B cell (primary cell): ENCODE measurements at regions not wholly inside any gene's neighbourhood (a gene's known extent, or its start where the extent isn't known, plus 50 kb on each side); places are given as distances from the start of the nearest gene placed in this dataset.
A peak's percentile ranks its signal among the peaks of the same experiment; 100 is the strongest.

Experiments
- ATAC-seq: fragments of 200-7000 bp; cut with Tn5 transposase; one replicate; pipeline ENCODE4 v1.10.0; 2021; ENCODE audit warnings: low read depth, mild to moderate bottlenecking, moderate number of reproducible peaks, moderate library complexity
- CTCF ChIA-PET: fragments of 350-600 bp; sonication (Branson Sonifier 250); formaldehyde crosslinking; loops from one replicate; lab custom pipeline; 2021; ENCODE audit warnings: antibody characterized with exemption, inconsistent platforms; lab: Charles Lee
- POLR2A ChIA-PET: fragments of 350-600 bp; sonication (Branson Sonifier 250); formaldehyde crosslinking; loops from one replicate; lab custom pipeline; 2021; ENCODE audit warnings: antibody characterized with exemption; lab: Charles Lee
- DNase-seq: peaks from one replicate; pipeline ENCODE4 v3.0.0; 2013
- H2AFZ ChIP-seq: 2 replicates; pipeline ENCODE4 v1.6.1; 2012; ENCODE audit warnings: mild to moderate bottlenecking, low read depth, low read length; ENCODE audit not compliant: insufficient read depth, poor library complexity, severe bottlenecking
- H3K27ac ChIP-seq, 2 donors: 1 replicate in 1 of 2; 2 replicates in 1 of 2; pipeline ENCODE4 v1.5.1; 2012 to 2013; ENCODE audit warnings: low read length in 2 of 2, mild to moderate bottlenecking in 2 of 2, moderate library complexity in 1 of 2
- H3K27me3 ChIP-seq, 4 experiments: fragments of 200-600 bp in 1 of 4; sonication (generic) in 1 of 4; replicated peaks in 1 of 4; 1 replicate in 2 of 4; 2 replicates in 2 of 4; pipeline versions ENCODE4 v1.6.1 to v1.7.0; 2013 to 2016; ENCODE audit warnings: low read length in 3 of 4, mild to moderate bottlenecking in 2 of 4, mixed read lengths in 1 of 4, moderate library complexity in 1 of 4; ENCODE audit not compliant: insufficient read depth in 4 of 4, control insufficient read depth in 3 of 4; ENCODE audit errors: control extremely low read depth in 1 of 4
- H3K36me3 ChIP-seq, 2 experiments: replicated peaks in 1 of 2; 1 replicate in 1 of 2; 2 replicates in 1 of 2; pipeline versions ENCODE4 v1.6.1 to v1.7.1; 2013; ENCODE audit warnings: low read length in 1 of 2; ENCODE audit not compliant: insufficient read depth in 2 of 2, control insufficient read depth in 1 of 2; ENCODE audit errors: control extremely low read depth in 1 of 2, extremely low read depth in 1 of 2
- H3K4me1 ChIP-seq, 2 donors: fragments of 200-600 bp in 1 of 2; sonication (generic) in 1 of 2; 1 replicate in 1 of 2; 2 replicates in 1 of 2; pipeline versions ENCODE4 v1.5.1 to v1.6.1; 2013 to 2017; ENCODE audit warnings: low read length in 2 of 2; ENCODE audit not compliant: control insufficient read depth in 2 of 2, insufficient read depth in 2 of 2
- H3K4me2 ChIP-seq: replicated peaks from 2 replicates; pipeline ENCODE3; 2012; ENCODE audit warnings: mild to moderate bottlenecking, low read depth, low read length; ENCODE audit not compliant: poor library complexity, severe bottlenecking
- H3K4me3 ChIP-seq, 5 experiments: fragments of 200-600 bp in 1 of 5; sonication (generic) in 1 of 5; 1 replicate in 3 of 5; 2 replicates in 2 of 5; pipeline versions ENCODE4 v1.5.1 to v1.7.0; 2011 to 2016; ENCODE audit warnings: low read length in 4 of 5, mild to moderate bottlenecking in 4 of 5, low read depth in 2 of 5, control low read depth in 1 of 5, moderate library complexity in 1 of 5; ENCODE audit not compliant: insufficient read depth in 1 of 5; ENCODE audit errors: control extremely low read depth in 1 of 5, extremely low read depth in 1 of 5
- H3K79me2 ChIP-seq: fragments of 200-600 bp; sonication (generic); one replicate; pipeline ENCODE4 v1.6.0; 2016; ENCODE audit warnings: low read length; ENCODE audit not compliant: control insufficient read depth, insufficient read depth
- H3K9ac ChIP-seq: fragments of 200-600 bp; sonication (generic); 2 replicates; pipeline ENCODE4 v1.6.1; 2017; ENCODE audit warnings: mild to moderate bottlenecking, low read length, moderate library complexity
- H3K9me3 ChIP-seq, 3 donors: one replicate each; pipeline versions ENCODE4 v1.6.1 to v1.7.1; 2013; ENCODE audit warnings: low read length in 2 of 3; ENCODE audit not compliant: control insufficient read depth in 2 of 3, insufficient read depth in 1 of 3; ENCODE audit errors: control extremely low read depth in 1 of 3
- H4K20me1 ChIP-seq: 2 replicates; pipeline ENCODE4 v1.6.0; 2012; ENCODE audit warnings: mild to moderate bottlenecking, low read length; ENCODE audit not compliant: insufficient read depth, control insufficient read depth, poor library complexity, severe bottlenecking
- H3K27ac Mint-ChIP-seq: one replicate; pipeline ENCODE4 v1.8.0; 2021; ENCODE audit warnings: mixed read lengths
- H3K27me3 Mint-ChIP-seq: one replicate; pipeline ENCODE4 v1.8.0; 2021; ENCODE audit warnings: mixed read lengths
- H3K4me1 Mint-ChIP-seq: one replicate; pipeline ENCODE4 v1.8.0; 2021; ENCODE audit warnings: mixed read lengths
- H3K4me3 Mint-ChIP-seq: one replicate; pipeline ENCODE4 v1.8.0; 2021; ENCODE audit warnings: mixed read lengths
- H3K9me3 Mint-ChIP-seq: one replicate; pipeline ENCODE4 v1.8.0; 2022; ENCODE audit warnings: mixed read lengths; ENCODE audit not compliant: insufficient read depth
- CTCF ChIP-seq: fragments of 200-600 bp; IDR thresholded peaks from one replicate; pipeline ENCODE4 v1.8.0; 2022; ENCODE audit warnings: antibody characterized with exemption, mild to moderate bottlenecking
- EZH2 ChIP-seq: IDR thresholded peaks from 2 replicates; pipeline ENCODE4 v1.6.1; 2012; ENCODE audit warnings: borderline replicate concordance, low read depth, mild to moderate bottlenecking, moderate library complexity, low read length; ENCODE audit not compliant: insufficient read depth, poor library complexity, severe bottlenecking
- WGBS: methylation state at CpG from one replicate; pipeline ENCODE4 v1.1.5; 2013; ENCODE audit warnings: missing lambda C conversion rate; ENCODE audit not compliant: insufficient coverage; 5-methylcytosine and 5-hydroxymethylcytosine counted together
- intact Hi-C: fragments of 100-400 bp; cut with micrococcal nuclease; formaldehyde crosslinking; loops from one replicate; pipeline ENCODE4 v1.10.0; 2022

- Histone ChIP-seq H3K27ac (no peak overlapping the region), H3K9ac (no peak overlapping the region), H3K36me3 (no peaks in the 10 kb centered on the region), H3K9me3 (no peaks in the 10 kb centered on the region), H3K4me1 (no peaks in the 10 kb centered on the region), H3K79me2 (no peaks in the 10 kb centered on the region), H3K4me2 (no peak overlapping the region), H3K4me3 (no peak overlapping the region), H2AFZ (no peak overlapping the region), H4K20me1 (no peaks in the 10 kb centered on the region), H3K27me3 (no peaks in the 10 kb centered on the region)
- ATAC-seq (no peak), DNase-seq (no peak)
- ChIA-PET CTCF (interaction anchor here (0.8 kb wide), 1 partner anchor 12 kb away, joined by 4 read pairs; no protein-coding TSS in a partner anchor), POLR2A (no interaction called here)
- 83% methylated on average over 2 of the region's 4 CpGs for WGBS
- H3K4me1 Mint-ChIP-seq: no peaks in the 10 kb centered on the region
- H3K27me3 Mint-ChIP-seq: no peaks in the 10 kb centered on the region
- H3K9me3 Mint-ChIP-seq: no peaks in the 10 kb centered on the region
- TF ChIP-seq CTCF (peak; percentile 24), EZH2 (no peak)
- no peak overlapping the region for H3K27ac Mint-ChIP-seq
- intact Hi-C loops: no loop called here
- H3K4me3 Mint-ChIP-seq: no peak overlapping the region
These were observed 125.2 kb upstream of the PTBP2 start for GRCh38 chr1:96596226-96596922.

- Histone ChIP-seq H3K9ac (no peak overlapping the region), H3K36me3 (no peaks in the 10 kb centered on the region), H3K79me2 (no peaks in the 10 kb centered on the region), H4K20me1 (no peaks in the 10 kb centered on the region), H2AFZ (no peak overlapping the region), H3K9me3 (no peaks in the 10 kb centered on the region), H3K4me1 (no peaks in the 10 kb centered on the region), H3K27ac (no peak overlapping the region), H3K4me2 (no peak overlapping the region), H3K4me3 (no peak overlapping the region), H3K27me3 (no peaks in the 10 kb centered on the region)
- POLR2A ChIA-PET: no interaction called here
- intact Hi-C loops: no loop called here
- CTCF ChIA-PET: no interaction called here
- Mint-ChIP-seq H3K27ac (no peak overlapping the region), H3K27me3 (no peaks in the 10 kb centered on the region), H3K4me3 (no peak overlapping the region), H3K4me1 (no peaks in the 10 kb centered on the region), H3K9me3 (no peaks in the 10 kb centered on the region)
- WGBS: no CpG with 5 or more reads among the region's 1 CpG
- no peak for ATAC-seq
- TF ChIP-seq EZH2 (no peak), CTCF (no peak)
- DNase-seq: no peak
These were observed 124.4 kb upstream of the PTBP2 start for GRCh38 chr1:96597218-96597617.
